ENCODE measurements at regions not wholly inside any gene's neighbourhood (a gene's known extent, or its start where the extent isn't known, plus 50 kb on each side); places are given as distances from the start of the nearest gene placed in this dataset.

DNA sequence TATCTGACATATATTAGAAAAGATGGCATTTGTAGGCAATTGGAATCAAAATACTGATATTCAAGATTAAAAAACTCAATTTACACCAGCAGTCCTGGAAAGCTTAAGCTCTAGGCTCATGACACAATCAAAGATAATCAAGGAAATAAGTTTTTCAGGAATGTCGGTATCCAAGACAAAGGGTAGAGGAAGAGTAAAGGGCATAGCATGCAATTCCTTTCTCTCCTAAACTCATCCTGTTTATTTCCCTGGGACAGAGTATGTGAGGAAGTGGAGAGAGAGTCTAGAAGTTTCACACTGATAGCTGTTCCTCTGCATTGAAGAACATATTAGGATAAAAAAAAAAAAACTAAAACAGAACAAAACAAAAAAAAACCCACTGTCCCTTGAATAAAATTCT lies 2452.1 kb downstream of the PCDH9 start:
- no peak for DNase-seq (ENCODE audit: extremely low spot score)
- no peaks in the 10 kb centered on the region for H3K27me3 ChIP-seq
- no peaks in the 10 kb centered on the region for H3K36me3 ChIP-seq
- intact Hi-C loops (cut with DNase I), result no loop called here
- no peaks in the 10 kb centered on the region for H3K9me3 ChIP-seq
- no peak overlapping the region for H3K27ac ChIP-seq (replicated peaks in 1 of 4)
- no peaks in the 10 kb centered on the region for H3K4me1 ChIP-seq
- TF ChIP-seq CTCF (IDR thresholded peaks at IDR 0.05), result no peak
- 77% methylated on average over 1 of the region's 1 CpG for WGBS
- no peak overlapping the region for H3K4me3 ChIP-seq

DNA sequence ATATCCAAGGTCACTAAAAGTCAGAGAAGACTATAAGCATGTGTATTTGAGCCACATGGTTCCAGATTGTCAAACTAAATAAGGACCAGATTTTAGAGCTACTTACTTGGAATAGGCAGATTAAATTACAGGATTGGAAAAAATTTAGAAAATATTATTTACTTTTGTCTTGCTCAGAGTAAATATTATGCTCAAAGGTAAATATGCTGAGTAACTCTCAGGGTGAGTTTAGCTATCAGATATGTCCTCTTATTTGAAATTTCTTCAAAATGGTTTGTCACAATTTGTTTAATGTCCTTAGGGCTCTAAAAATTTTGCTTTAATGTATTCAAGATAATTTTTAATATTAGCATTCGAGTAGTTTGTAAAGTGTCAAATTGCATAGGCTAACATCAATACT lies 2455.2 kb downstream of the PCDH9 start:
- no peaks in the 10 kb centered on the region for H3K9me3 ChIP-seq
- no peak overlapping the region for H3K4me3 ChIP-seq
- H3K27ac ChIP-seq (replicated peaks in 1 of 4), result no peak overlapping the region
- H3K4me1 ChIP-seq, result no peaks in the 10 kb centered on the region
- TF ChIP-seq POLR2AphosphoS5 (IDR thresholded peaks at IDR 0.05), result no peak
- no peak for TF ChIP-seq CTCF (IDR thresholded peaks at IDR 0.05)
- no peak for TF ChIP-seq POLR2A (IDR thresholded peaks at IDR 0.05; ENCODE audit: low read depth)
- TF ChIP-seq EP300 (IDR thresholded peaks at IDR 0.05), result no peak
- WGBS, result 93% methylated on average over 1 of the region's 1 CpG
- intact Hi-C loops (cut with DNase I), result no loop called here
- no peaks in the 10 kb centered on the region for H3K27me3 ChIP-seq
- no peaks in the 10 kb centered on the region for H3K36me3 ChIP-seq
- DNase-seq (ENCODE audit: extremely low spot score), result no peak

- intact Hi-C loops (cut with DNase I), result no loop called here
- no peak for DNase-seq (ENCODE audit: extremely low spot score)
- no peak overlapping the region for H3K27ac ChIP-seq (replicated peaks in 1 of 4)
- TF ChIP-seq POLR2A (IDR thresholded peaks at IDR 0.05; ENCODE audit: low read depth) (no peak), CTCF (IDR thresholded peaks at IDR 0.05) (no peak), POLR2AphosphoS5 (IDR thresholded peaks at IDR 0.05) (no peak), EP300 (IDR thresholded peaks at IDR 0.05) (no peak)
- H3K36me3 ChIP-seq, result no peaks in the 10 kb centered on the region
- no peaks in the 10 kb centered on the region for H3K4me1 ChIP-seq
- H3K27me3 ChIP-seq, result no peaks in the 10 kb centered on the region
- over 99% methylated on average over 4 of the region's 4 CpGs for WGBS
- no peaks in the 10 kb centered on the region for H3K9me3 ChIP-seq
- no peak overlapping the region for H3K4me3 ChIP-seq
These were observed 2459.4 kb downstream of the PCDH9 start for GRCh38 chr13:64770743-64771142.

- TF ChIP-seq CTCF (IDR thresholded peaks at IDR 0.05) (no peak), POLR2AphosphoS5 (IDR thresholded peaks at IDR 0.05) (no peak), EP300 (IDR thresholded peaks at IDR 0.05) (no peak), POLR2A (IDR thresholded peaks at IDR 0.05; ENCODE audit: low read depth) (no peak)
- intact Hi-C loops (cut with DNase I), result no loop called here
These were observed 2463.1 kb downstream of the PCDH9 start for GRCh38 chr13:64767054-64767453.

DNA sequence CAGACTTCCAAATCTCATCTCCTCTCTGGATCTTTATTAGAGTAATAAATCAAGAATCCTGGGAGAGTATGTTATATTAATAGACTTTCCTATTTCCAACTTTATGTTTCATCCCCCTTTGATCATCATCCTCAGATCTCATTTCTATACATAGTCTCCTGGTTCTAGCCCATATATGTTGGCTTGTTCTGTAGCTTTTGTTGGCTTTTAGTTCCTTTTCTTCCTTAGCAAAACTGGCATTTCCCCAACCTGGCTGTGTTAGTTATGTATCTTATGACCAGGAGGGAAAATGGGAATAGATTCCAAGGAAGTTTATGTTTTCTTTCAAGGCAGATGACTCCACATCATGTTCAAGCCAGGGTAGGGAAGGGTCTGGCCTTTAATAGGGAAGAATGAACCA lies 2464.5 kb downstream of the PCDH9 start:
- no peak overlapping the region for H3K4me3 ChIP-seq
- no peaks in the 10 kb centered on the region for H3K4me1 ChIP-seq
- H3K27ac ChIP-seq (replicated peaks in 1 of 4), result no peak overlapping the region
- H3K27me3 ChIP-seq, result no peaks in the 10 kb centered on the region
- no peak for DNase-seq (ENCODE audit: extremely low spot score)
- no peaks in the 10 kb centered on the region for H3K9me3 ChIP-seq
- H3K36me3 ChIP-seq, result no peaks in the 10 kb centered on the region
- intact Hi-C loops (cut with DNase I), result no loop called here
- TF ChIP-seq CTCF (IDR thresholded peaks at IDR 0.05), result no peak
- TF ChIP-seq EP300 (IDR thresholded peaks at IDR 0.05), result no peak

More at GRCh38 chr13:64767054-64767453, 2463.1 kb downstream of the PCDH9 start:
- Histone ChIP-seq H3K27ac (replicated peaks in 1 of 4) (no peak overlapping the region), H3K4me1 (no peaks in the 10 kb centered on the region), H3K27me3 (no peaks in the 10 kb centered on the region), H3K9me3 (no peaks in the 10 kb centered on the region), H3K4me3 (no peak overlapping the region), H3K36me3 (no peaks in the 10 kb centered on the region)
- 72% methylated on average over 2 of the region's 2 CpGs for WGBS
- no peak for DNase-seq (ENCODE audit: extremely low spot score)

Measured in esophagus muscularis mucosa (tissue), 4 donors.